ENCODE measurements at regions not wholly inside any gene's neighbourhood (a gene's known extent, or its start where the extent isn't known, plus 50 kb on each side); places are given as distances from the start of the nearest gene placed in this dataset.
A peak's percentile ranks its signal among the peaks of the same experiment; 100 is the strongest.

DNA sequence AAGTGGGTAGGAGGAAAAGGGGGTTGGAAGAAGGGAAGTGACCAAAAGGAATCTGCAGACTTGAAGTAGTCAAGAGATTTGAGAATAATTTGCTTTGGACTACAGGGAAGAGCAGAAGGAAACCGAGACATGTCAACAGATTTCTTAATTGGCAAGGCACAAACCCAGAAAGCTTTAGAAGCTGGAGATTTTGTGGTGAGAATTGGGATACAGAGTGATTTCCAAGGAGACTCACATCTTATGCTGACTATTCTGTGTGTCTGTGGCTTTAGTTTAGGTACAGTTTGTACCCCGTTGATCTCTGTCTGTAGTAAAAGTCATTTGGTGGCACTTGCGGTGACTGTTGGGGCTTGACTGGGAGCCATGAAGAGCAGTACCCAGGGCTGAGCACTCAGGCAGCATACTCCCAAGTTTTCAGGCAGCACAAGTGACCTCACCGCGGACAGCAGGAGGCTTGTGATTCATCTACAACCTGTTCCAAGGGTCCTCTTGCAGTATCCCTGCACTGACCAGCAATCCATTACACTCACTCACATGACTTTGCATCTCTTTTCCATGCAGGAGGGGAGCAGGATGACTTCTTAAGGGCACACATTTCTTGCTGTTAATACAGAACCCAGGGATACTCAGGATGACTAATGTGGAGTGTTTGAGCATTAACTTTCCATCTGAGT is 97.1 kb upstream of the TNP1 start:
- DNase-seq (ENCODE audit: low read depth) = peak; percentile 19
- TF ChIP-seq, protein P1, sequence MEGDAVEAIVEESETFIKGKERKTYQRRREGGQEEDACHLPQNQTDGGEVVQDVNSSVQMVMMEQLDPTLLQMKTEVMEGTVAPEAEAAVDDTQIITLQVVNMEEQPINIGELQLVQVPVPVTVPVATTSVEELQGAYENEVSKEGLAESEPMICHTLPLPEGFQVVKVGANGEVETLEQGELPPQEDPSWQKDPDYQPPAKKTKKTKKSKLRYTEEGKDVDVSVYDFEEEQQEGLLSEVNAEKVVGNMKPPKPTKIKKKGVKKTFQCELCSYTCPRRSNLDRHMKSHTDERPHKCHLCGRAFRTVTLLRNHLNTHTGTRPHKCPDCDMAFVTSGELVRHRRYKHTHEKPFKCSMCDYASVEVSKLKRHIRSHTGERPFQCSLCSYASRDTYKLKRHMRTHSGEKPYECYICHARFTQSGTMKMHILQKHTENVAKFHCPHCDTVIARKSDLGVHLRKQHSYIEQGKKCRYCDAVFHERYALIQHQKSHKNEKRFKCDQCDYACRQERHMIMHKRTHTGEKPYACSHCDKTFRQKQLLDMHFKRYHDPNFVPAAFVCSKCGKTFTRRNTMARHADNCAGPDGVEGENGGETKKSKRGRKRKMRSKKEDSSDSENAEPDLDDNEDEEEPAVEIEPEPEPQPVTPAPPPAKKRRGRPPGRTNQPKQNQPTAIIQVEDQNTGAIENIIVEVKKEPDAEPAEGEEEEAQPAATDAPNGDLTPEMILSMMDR (conservative IDR thresholded peaks at IDR 0.05; ENCODE audit: control insufficient read depth, insufficient read depth, low read depth, low read length) = no peak
- H3K4me3 ChIP-seq (ENCODE audit: control insufficient read depth, low read depth, low read length) = no peak overlapping the region

DNA sequence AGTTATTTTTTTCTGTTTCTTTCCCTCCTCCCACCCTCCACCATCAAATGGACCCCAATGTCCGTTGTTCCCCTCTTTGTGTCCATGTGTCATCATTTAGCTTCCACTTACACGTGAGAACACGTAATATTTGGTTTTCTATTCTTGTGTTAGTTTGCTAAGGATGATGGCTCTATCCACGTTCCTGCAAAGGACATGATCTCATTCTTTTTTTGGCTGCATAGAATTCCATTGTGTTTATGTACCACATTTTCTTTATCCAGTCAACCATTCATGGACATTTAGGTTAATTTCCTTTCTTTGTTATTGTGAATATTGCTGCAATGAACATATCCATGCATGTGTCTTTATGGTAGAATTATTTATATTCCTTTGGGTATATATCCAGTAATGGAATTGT is 91.3 kb upstream of the TNP1 start:
- DNase-seq (ENCODE audit: low read depth) = no peak
- TF ChIP-seq, protein P1 (conservative IDR thresholded peaks at IDR 0.05; ENCODE audit: control insufficient read depth, insufficient read depth, low read depth, low read length) = no peak

DNA sequence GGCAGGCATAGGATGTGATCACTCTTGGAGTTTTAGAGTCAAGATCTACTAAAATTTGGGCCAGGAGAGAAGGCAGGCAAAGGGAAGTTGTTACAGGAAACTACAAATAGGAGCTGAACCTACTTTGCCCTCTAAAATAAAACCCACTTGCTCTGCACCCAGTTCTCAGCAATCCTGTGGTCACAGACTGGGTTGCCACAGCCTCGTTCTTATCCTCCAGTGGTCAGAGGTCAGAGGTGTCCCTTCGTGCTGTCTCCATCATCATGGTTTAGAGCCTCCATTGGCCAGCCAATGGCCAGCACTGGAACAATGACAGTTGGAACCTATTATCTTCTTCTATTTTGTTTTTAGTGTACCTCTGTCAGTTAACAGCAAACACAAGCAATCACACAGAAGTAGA is 90.7 kb upstream of the TNP1 start:
- TF ChIP-seq, protein P1 (conservative IDR thresholded peaks at IDR 0.05; ENCODE audit: control insufficient read depth, insufficient read depth, low read depth, low read length) = no peak
- DNase-seq (ENCODE audit: low read depth) = no peak
- H3K4me3 ChIP-seq (ENCODE audit: control insufficient read depth, low read depth, low read length) = no peak overlapping the region

More for the DNA sequence above, 91.3 kb upstream of the TNP1 start:
- H3K4me3 ChIP-seq (ENCODE audit: control insufficient read depth, low read depth, low read length) = no peak overlapping the region

DNA sequence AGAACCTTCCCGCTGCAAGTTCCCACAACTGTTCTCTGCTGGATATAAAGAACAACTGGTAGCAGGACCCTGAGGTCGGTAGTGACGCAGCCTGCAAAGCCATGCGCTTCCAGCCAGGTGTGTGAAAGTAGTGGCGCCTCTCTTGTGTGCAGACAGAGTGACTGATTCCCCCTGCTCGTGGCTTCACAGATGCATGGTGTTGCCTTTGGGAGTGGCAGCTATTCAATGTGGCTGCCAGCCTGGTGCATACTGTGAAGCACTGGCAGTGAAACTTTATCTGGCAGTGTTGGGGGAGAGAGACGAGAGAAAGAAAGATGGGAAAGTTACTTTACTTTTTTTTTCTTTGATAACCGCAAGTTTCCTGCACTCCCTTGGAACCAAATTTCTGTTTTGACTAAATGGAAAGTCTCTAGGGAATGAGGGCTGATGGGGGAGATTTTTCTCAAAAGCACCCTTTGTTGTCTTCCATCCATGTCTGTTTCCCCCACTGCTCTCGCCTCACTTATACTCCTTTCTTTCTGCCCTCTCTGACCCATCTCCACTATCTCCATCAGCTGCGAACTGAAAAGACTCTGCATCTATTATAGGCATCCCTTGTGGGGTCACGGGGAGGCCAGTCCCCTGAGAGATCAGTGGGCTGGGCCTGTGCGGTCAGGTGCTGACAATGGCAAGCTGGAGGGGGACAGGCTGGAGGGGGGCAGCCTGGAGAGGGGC is 90.0 kb upstream of the TNP1 start:
- TF ChIP-seq, protein P1 (conservative IDR thresholded peaks at IDR 0.05; ENCODE audit: control insufficient read depth, insufficient read depth, low read depth, low read length) = no peak
- no peak overlapping the region for H3K4me3 ChIP-seq (ENCODE audit: control insufficient read depth, low read depth, low read length)
- no peak for DNase-seq (ENCODE audit: low read depth)

DNA sequence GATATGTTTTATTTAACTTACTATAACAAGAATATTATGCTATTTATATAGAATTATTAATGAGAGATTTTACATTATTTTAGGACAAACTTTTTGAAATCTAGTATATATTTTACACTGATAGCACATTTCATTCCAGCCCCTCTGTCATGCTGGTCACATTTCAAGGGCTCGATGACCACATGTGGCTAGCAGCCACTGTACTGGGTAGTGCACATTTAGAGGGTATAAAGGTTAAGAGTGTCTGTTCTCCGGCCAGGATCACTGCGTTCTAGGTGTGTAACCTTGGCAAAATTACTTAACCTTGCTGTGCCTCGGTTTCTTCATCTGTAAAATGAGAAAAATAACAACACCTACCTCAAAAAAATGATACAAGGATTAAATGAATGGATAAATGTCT is 87.2 kb upstream of the TNP1 start:
- TF ChIP-seq, protein P1 (conservative IDR thresholded peaks at IDR 0.05; ENCODE audit: control insufficient read depth, insufficient read depth, low read depth, low read length) = no peak
- no peak overlapping the region for H3K4me3 ChIP-seq (ENCODE audit: control insufficient read depth, low read depth, low read length)
- no peak for DNase-seq (ENCODE audit: low read depth)

DNA sequence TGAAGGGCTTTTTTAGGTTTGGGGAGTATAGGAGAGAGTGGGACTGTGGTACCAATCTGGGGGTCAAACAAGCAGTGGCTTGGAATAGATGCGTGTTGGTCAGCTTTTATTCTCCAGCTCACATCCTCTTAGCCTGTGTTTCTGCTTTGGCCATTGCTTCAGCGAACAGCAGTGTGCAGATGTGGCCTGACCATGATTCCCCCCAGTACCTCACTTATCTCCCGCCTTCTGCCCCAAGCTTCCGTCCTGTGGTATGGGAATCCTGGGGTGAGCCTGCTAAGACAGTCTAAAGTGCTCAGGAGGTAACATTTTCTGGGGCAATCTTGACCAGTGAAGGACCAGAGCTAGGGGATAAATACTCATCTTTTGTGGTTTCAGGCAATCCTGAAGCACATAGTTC is 84.9 kb upstream of the TNP1 start:
- no peak for DNase-seq (ENCODE audit: low read depth)
- TF ChIP-seq, protein P1 (conservative IDR thresholded peaks at IDR 0.05; ENCODE audit: control insufficient read depth, insufficient read depth, low read depth, low read length) = no peak
- H3K4me3 ChIP-seq (ENCODE audit: control insufficient read depth, low read depth, low read length) = no peak overlapping the region
